CD14-positive monocyte (primary cell): ENCODE measurements at regions not wholly inside any gene's neighbourhood (a gene's known extent, or its start where the extent isn't known, plus 50 kb on each side); places are given as distances from the start of the nearest gene placed in this dataset.

Experiments used
- DNase-seq, 3 donors: peaks; one replicate each; pipeline ENCODE4 v3.0.0-alpha.2; 2011 to 2022
- H2AFZ ChIP-seq: 2 replicates; pipeline ENCODE4 v1.6.0; 2012; ENCODE audit warnings: mild to moderate bottlenecking, low read depth, low read length, inconsistent platforms; ENCODE audit not compliant: insufficient read depth, poor library complexity, severe bottlenecking
- H3K27ac ChIP-seq, 2 donors: 1 replicate in 1 of 2; 2 replicates in 1 of 2; pipeline ENCODE4 v1.5.1; 2012 to 2013; ENCODE audit warnings: low read length in 2 of 2, control low read depth in 1 of 2, inconsistent platforms in 1 of 2, low read depth in 1 of 2, mild to moderate bottlenecking in 1 of 2
- H3K27me3 ChIP-seq, 2 donors: one replicate each; pipeline versions ENCODE4 v1.6.0 to v1.6.1; 2011 to 2013; ENCODE audit warnings: low read length in 2 of 2; ENCODE audit not compliant: control insufficient read depth in 2 of 2, insufficient read depth in 2 of 2
- H3K36me3 ChIP-seq, 2 donors: replicated peaks in 1 of 2; 1 replicate in 1 of 2; 2 replicates in 1 of 2; pipeline versions ENCODE4 v1.5.1 to v1.6.1; 2012 to 2013; ENCODE audit warnings: low read length in 2 of 2, control low read depth in 1 of 2, inconsistent platforms in 1 of 2, mild to moderate bottlenecking in 1 of 2; ENCODE audit not compliant: insufficient read depth in 2 of 2, control insufficient read depth in 1 of 2
- H3K4me1 ChIP-seq, 2 donors: 1 replicate in 1 of 2; 2 replicates in 1 of 2; pipeline versions ENCODE4 v1.5.1 to v1.6.1; 2012 to 2013; ENCODE audit warnings: low read length in 2 of 2, control low read depth in 1 of 2, inconsistent platforms in 1 of 2, mild to moderate bottlenecking in 1 of 2, moderate library complexity in 1 of 2; ENCODE audit not compliant: insufficient read depth in 2 of 2, control insufficient read depth in 1 of 2
- H3K4me2 ChIP-seq: replicated peaks from 2 replicates; pipeline ENCODE3; 2012; ENCODE audit warnings: low read length, moderate library complexity, mild to moderate bottlenecking; ENCODE audit not compliant: poor library complexity, severe bottlenecking; ENCODE audit errors: extremely low read depth
- H3K4me3 ChIP-seq, 3 experiments: fragments of 200-600 bp in 1 of 3; sonication (generic) in 1 of 3; replicated peaks in 1 of 3; 1 replicate in 2 of 3; 2 replicates in 1 of 3; pipeline ENCODE4 v1.5.1; 2011 to 2013; ENCODE audit warnings: low read length in 3 of 3, mild to moderate bottlenecking in 3 of 3, control low read depth in 2 of 3, low read depth in 2 of 3, inconsistent platforms in 1 of 3, moderate library complexity in 1 of 3
- H3K79me2 ChIP-seq: 2 replicates; pipeline ENCODE4 v1.6.0; 2012; ENCODE audit warnings: mild to moderate bottlenecking, control low read depth, inconsistent platforms, low read length, moderate library complexity; ENCODE audit not compliant: insufficient read depth
- H3K9ac ChIP-seq: 2 replicates; pipeline ENCODE4 v1.6.0; 2017; ENCODE audit warnings: low read length, mild to moderate bottlenecking; ENCODE audit not compliant: insufficient read depth, poor library complexity, severe bottlenecking
- H3K9me3 ChIP-seq, 2 donors: replicated peaks in 1 of 2; 1 replicate in 1 of 2; 2 replicates in 1 of 2; pipeline versions ENCODE4 v1.5.1 to v1.6.1; 2012 to 2013; ENCODE audit warnings: low read length in 2 of 2, control low read depth in 1 of 2; ENCODE audit not compliant: control insufficient read depth in 1 of 2, insufficient read depth in 1 of 2
- H4K20me1 ChIP-seq: 2 replicates; pipeline ENCODE4 v1.6.0; 2012; ENCODE audit warnings: mild to moderate bottlenecking, low read length, control low read depth, moderate library complexity; ENCODE audit not compliant: insufficient read depth
- H3K27ac Mint-ChIP-seq, 7 donors: one replicate each; pipeline ENCODE4 v1.8.0; 2020; ENCODE audit warnings: mild to moderate bottlenecking in 7 of 7, mixed read lengths in 7 of 7, moderate library complexity in 6 of 7, inconsistent platforms in 2 of 7
- H3K27me3 Mint-ChIP-seq, 3 donors: one replicate each; pipeline ENCODE4 v1.8.0; 2021 to 2022; ENCODE audit warnings: low read depth in 3 of 3, mild to moderate bottlenecking in 3 of 3, mixed read lengths in 3 of 3, moderate library complexity in 3 of 3, inconsistent platforms in 1 of 3
- H3K36me3 Mint-ChIP-seq, 2 donors: one replicate each; pipeline ENCODE4 v1.8.0; 2020; ENCODE audit warnings: mixed read lengths in 2 of 2, inconsistent platforms in 1 of 2, mild to moderate bottlenecking in 1 of 2
- H3K4me1 Mint-ChIP-seq: one replicate; pipeline ENCODE4 v1.8.0; 2020; ENCODE audit warnings: mild to moderate bottlenecking, mixed read lengths
- H3K4me3 Mint-ChIP-seq, 2 donors: one replicate each; pipeline ENCODE4 v1.8.0; 2020; ENCODE audit warnings: mild to moderate bottlenecking in 2 of 2, mixed read lengths in 2 of 2, moderate library complexity in 1 of 2
- H3K9me3 Mint-ChIP-seq, 7 donors: one replicate each; pipeline ENCODE4 v1.8.0; 2020 to 2022; ENCODE audit warnings: mixed read lengths in 7 of 7, mild to moderate bottlenecking in 6 of 7, moderate library complexity in 6 of 7, inconsistent platforms in 2 of 7
- WGBS: methylation state at CpG from one replicate; pipeline ENCODE4 v1.1.5; 2013; ENCODE audit warnings: missing lambda C conversion rate; ENCODE audit not compliant: insufficient coverage; 5-methylcytosine and 5-hydroxymethylcytosine counted together
- intact Hi-C, 2 donors: fragments of 100-400 bp; cut with micrococcal nuclease; formaldehyde crosslinking; loops; one replicate each; pipeline versions ENCODE4 v1.15.0 to v1.15.1; 2023
- TF ChIP-seq, protein P1 (sequence below): fragments of 200-600 bp; IDR thresholded peaks from one replicate; pipeline ENCODE4 v1.8.0; 2022; ENCODE audit warnings: antibody characterized with exemption, mild to moderate bottlenecking

DNA sequence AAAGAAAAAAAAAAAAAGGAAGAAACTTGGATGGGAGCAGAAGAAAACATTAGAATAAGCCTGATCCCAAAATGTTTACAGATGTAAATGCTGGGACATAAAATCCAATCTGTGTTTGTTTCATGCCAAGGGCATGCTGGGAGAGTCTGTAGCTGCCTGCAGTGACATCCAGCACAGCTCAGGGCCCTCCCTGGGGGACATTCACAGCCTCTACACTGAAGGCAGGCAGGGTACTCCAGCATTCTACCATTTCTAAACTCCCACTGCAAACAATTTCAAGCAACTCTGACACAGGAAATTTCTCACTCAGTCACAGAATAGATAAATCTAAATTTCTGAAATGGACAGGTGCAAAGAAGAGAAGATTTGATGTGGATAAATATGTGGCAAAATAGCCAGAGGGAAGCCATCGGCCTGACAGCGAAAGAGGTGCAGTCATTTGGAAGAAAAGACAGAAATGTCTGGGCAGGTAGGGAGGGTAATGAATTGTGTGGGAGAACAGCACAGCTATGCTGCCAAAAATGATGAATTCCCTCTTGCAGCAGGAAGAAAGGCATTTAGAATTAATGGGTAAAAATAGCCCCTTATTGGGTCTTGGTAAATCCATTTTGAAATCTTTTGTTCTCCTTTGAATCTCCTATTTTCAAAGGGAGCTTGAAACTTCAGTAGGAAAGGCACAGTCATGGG lies 199.4 kb downstream of the MED10 start:
- Histone ChIP-seq H3K36me3 (no peaks in the 10 kb centered on the region), H3K4me3 (no peak overlapping the region), H3K79me2 (no peaks in the 10 kb centered on the region), H4K20me1 (no peaks in the 10 kb centered on the region), H2AFZ (no peak overlapping the region), H3K27ac (no peak overlapping the region), H3K9me3 (no peaks in the 10 kb centered on the region), H3K9ac (no peak overlapping the region), H3K27me3 (no peaks in the 10 kb centered on the region), H3K4me2 (no peak overlapping the region), H3K4me1 (no peaks in the 10 kb centered on the region)
- peaks cover 0 to 5% (median 2%) of the 10 kb centered on the region in 7 donors for H3K9me3 Mint-ChIP-seq
- TF ChIP-seq, protein P1, sequence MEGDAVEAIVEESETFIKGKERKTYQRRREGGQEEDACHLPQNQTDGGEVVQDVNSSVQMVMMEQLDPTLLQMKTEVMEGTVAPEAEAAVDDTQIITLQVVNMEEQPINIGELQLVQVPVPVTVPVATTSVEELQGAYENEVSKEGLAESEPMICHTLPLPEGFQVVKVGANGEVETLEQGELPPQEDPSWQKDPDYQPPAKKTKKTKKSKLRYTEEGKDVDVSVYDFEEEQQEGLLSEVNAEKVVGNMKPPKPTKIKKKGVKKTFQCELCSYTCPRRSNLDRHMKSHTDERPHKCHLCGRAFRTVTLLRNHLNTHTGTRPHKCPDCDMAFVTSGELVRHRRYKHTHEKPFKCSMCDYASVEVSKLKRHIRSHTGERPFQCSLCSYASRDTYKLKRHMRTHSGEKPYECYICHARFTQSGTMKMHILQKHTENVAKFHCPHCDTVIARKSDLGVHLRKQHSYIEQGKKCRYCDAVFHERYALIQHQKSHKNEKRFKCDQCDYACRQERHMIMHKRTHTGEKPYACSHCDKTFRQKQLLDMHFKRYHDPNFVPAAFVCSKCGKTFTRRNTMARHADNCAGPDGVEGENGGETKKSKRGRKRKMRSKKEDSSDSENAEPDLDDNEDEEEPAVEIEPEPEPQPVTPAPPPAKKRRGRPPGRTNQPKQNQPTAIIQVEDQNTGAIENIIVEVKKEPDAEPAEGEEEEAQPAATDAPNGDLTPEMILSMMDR = no peak
- 97% methylated on average over 2 of the region's 2 CpGs for WGBS
- peaks cover 0 to 3% (median 0%) of the 10 kb centered on the region in 3 donors for H3K27me3 Mint-ChIP-seq
- no peak overlapping the region for H3K27ac Mint-ChIP-seq
- no peaks in the 10 kb centered on the region for H3K36me3 Mint-ChIP-seq
- intact Hi-C loops = no loop called here
- no peak for DNase-seq
- no peaks in the 10 kb centered on the region for H3K4me1 Mint-ChIP-seq
- H3K4me3 Mint-ChIP-seq = no peak overlapping the region

DNA sequence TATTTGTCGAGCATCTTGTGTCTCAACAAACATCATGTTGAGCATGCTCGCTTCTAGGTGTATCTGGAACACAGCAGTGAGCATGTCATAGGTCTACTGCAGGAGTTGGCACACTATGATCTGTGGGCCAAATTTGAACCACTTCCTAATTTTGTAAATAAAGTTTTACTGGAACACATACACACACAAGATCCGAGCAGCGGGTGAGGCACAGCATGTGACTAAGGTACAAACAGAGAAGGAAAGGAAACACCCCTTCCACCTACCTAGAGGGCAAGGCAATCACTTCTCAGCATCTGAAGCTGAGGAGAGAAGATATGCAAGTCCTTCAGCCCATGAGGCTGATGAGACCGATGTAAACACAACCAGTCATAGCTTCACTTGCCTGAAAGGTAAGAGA lies 200.4 kb downstream of the MED10 start:
- H3K4me1 Mint-ChIP-seq = no peaks in the 10 kb centered on the region
- H3K9me3 Mint-ChIP-seq = peaks cover 0 to 3% (median 0%) of the 10 kb centered on the region in 7 donors
- H3K4me3 Mint-ChIP-seq = no peak overlapping the region
- no peak overlapping the region for H3K4me3 ChIP-seq
- H3K27ac ChIP-seq = no peak overlapping the region
- intact Hi-C loops = no loop called here
- H3K27me3 Mint-ChIP-seq = peaks cover 0 to 3% (median 0%) of the 10 kb centered on the region in 3 donors
- no peaks in the 10 kb centered on the region for H3K9me3 ChIP-seq
- DNase-seq = no peak
- no peaks in the 10 kb centered on the region for H3K36me3 ChIP-seq
- H3K27me3 ChIP-seq = no peaks in the 10 kb centered on the region
- no peaks in the 10 kb centered on the region for H3K36me3 Mint-ChIP-seq
- TF ChIP-seq, protein P1 = no peak
- WGBS = no CpG with 5 or more reads among the region's 5 CpGs
- no peaks in the 10 kb centered on the region for H3K79me2 ChIP-seq
- H2AFZ ChIP-seq = no peak overlapping the region
- no peak overlapping the region for H3K27ac Mint-ChIP-seq
- no peaks in the 10 kb centered on the region for H3K4me1 ChIP-seq
- no peak overlapping the region for H3K9ac ChIP-seq
- H3K4me2 ChIP-seq = no peak overlapping the region
- H4K20me1 ChIP-seq = no peaks in the 10 kb centered on the region
